Brain microvascular endothelial cell (primary cell): ENCODE measurements at regions not wholly inside any gene's neighbourhood (a gene's known extent, or its start where the extent isn't known, plus 50 kb on each side); places are given as distances from the start of the nearest gene placed in this dataset.

ENCODE experiments used
- DNase-seq: peaks from one replicate; pipeline ENCODE4 v3.0.0-alpha.2; 2020
- H3K27ac ChIP-seq: fragments of 250-450 bp; sonication (Bioruptor Pico); 2 replicates; pipeline ENCODE4 v1.5.1; 2020; ENCODE audit warnings: mild to moderate bottlenecking, moderate library complexity
- H3K27me3 ChIP-seq: fragments of 250-450 bp; sonication (Bioruptor Pico); replicated peaks from 2 replicates; pipeline ENCODE4 v1.5.1; 2020; ENCODE audit warnings: mild to moderate bottlenecking
- H3K36me3 ChIP-seq: fragments of 250-450 bp; sonication (Bioruptor Pico); replicated peaks from 2 replicates; pipeline ENCODE4 v1.5.1; 2020; ENCODE audit warnings: mild to moderate bottlenecking
- H3K4me3 ChIP-seq: 2 replicates; pipeline ENCODE4 v1.5.1; 2011; ENCODE audit warnings: low read depth, mild to moderate bottlenecking, control low read depth, low read length, moderate library complexity
- in situ Hi-C: cut with HindIII; loops from 2 replicates; pipeline ENCODE4 v1.10.0; 2017; ENCODE audit warnings: low sequenced_read_pairs, low pct_ligation_motif_present
- TF ChIP-seq, protein P1 (sequence below): IDR thresholded peaks from 2 replicates; pipeline ENCODE4 v1.5.1; 2011; ENCODE audit warnings: low read depth, mild to moderate bottlenecking, moderate library complexity, low read length, control low read depth, inconsistent platforms; ENCODE audit errors: missing control alignments

- Histone ChIP-seq H3K27ac (no peak overlapping the region), H3K27me3 (no peaks in the 10 kb centered on the region), H3K4me3 (no peak overlapping the region), H3K36me3 (no peaks in the 10 kb centered on the region)
- TF ChIP-seq, protein P1, sequence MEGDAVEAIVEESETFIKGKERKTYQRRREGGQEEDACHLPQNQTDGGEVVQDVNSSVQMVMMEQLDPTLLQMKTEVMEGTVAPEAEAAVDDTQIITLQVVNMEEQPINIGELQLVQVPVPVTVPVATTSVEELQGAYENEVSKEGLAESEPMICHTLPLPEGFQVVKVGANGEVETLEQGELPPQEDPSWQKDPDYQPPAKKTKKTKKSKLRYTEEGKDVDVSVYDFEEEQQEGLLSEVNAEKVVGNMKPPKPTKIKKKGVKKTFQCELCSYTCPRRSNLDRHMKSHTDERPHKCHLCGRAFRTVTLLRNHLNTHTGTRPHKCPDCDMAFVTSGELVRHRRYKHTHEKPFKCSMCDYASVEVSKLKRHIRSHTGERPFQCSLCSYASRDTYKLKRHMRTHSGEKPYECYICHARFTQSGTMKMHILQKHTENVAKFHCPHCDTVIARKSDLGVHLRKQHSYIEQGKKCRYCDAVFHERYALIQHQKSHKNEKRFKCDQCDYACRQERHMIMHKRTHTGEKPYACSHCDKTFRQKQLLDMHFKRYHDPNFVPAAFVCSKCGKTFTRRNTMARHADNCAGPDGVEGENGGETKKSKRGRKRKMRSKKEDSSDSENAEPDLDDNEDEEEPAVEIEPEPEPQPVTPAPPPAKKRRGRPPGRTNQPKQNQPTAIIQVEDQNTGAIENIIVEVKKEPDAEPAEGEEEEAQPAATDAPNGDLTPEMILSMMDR, result no peak
- in situ Hi-C loops, result no loop called here
- no peak for DNase-seq
These were observed 158.2 kb downstream of the CAND1 start for GRCh38 chr12:67427336-67427735.

- H3K36me3 ChIP-seq, result no peaks in the 10 kb centered on the region
- H3K4me3 ChIP-seq, result no peak overlapping the region
- H3K27me3 ChIP-seq, result no peaks in the 10 kb centered on the region
- no peak overlapping the region for H3K27ac ChIP-seq
- in situ Hi-C loops, result no loop called here
- no peak for DNase-seq
- TF ChIP-seq, protein P1, result no peak
These were observed 159.3 kb downstream of the CAND1 start for GRCh38 chr12:67428431-67428830.

GRCh38 chr12:67430708-67431335, 161.7 kb downstream of the CAND1 start:
- in situ Hi-C loops, result no loop called here
- Histone ChIP-seq H3K27me3 (no peaks in the 10 kb centered on the region), H3K36me3 (no peaks in the 10 kb centered on the region), H3K27ac (no peak overlapping the region), H3K4me3 (no peak overlapping the region)
- TF ChIP-seq, protein P1, result peak; percentile 21
- no peak for DNase-seq

GRCh38 chr12:67431411-67432020, 162.4 kb downstream of the CAND1 start:
- no peak for DNase-seq
- in situ Hi-C loops, result no loop called here
- TF ChIP-seq, protein P1, result no peak
- Histone ChIP-seq H3K27me3 (no peaks in the 10 kb centered on the region), H3K4me3 (no peak overlapping the region), H3K36me3 (no peaks in the 10 kb centered on the region), H3K27ac (no peak overlapping the region)

- Histone ChIP-seq H3K27ac (peak overlapping the region; percentile 84), H3K27me3 (no peaks in the 10 kb centered on the region), H3K4me3 (no peak overlapping the region), H3K36me3 (no peaks in the 10 kb centered on the region)
- peak; percentile 76 for DNase-seq
- TF ChIP-seq, protein P1, result no peak
- in situ Hi-C loops, result no loop called here
These were observed 164.4 kb downstream of the CAND1 start for GRCh38 chr12:67433385-67434175.
